HS-5 (cell line): ENCODE measurements at regions not wholly inside any gene's neighbourhood (a gene's known extent, or its start where the extent isn't known, plus 50 kb on each side); places are given as distances from the start of the nearest gene placed in this dataset.

Experiments used
- DNase-seq: peaks from one replicate; pipeline ENCODE4 v3.0.0-alpha.2; 2012; ENCODE audit warnings: low read depth

DNA sequence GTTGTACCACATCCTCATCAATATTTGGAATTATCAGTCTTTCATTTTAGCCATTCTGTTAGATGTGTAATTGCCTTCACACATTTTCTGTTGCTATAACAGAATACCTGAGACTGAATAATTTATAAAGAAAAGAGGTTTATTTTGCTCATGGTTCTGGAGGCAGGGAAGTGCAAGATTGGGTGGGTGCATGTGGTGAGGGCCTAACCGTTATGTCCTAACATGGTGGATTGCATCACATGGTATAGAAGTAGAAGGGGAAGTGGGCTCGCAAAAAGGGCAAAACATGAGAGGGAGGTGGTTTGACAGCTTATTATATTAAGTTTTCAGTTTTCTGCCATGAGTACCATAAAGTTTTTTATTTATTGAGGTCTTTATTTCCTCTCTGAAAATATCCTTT, 452.0 kb downstream of the ARL4A start:
- no peak for DNase-seq

DNA sequence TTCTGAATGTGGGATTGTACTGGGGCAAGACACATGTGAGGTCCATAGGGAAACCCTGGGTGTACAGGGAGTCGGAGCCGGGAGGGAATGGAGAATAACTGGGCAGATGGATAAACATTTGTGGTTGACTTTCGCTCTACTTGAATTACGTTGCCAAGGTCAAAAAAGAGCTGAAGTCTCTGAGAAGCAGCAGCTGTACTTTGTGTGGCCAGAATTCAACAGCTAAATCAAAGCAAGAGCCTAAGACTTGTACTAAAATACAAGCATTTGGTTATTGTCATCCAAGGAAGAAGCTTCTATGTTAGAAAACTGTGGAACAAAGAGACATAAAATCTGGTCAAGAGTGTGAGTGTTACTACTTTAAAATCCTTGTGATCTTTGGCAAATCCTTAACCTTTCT, 457.2 kb downstream of the ARL4A start:
- DNase-seq: no peak

DNA sequence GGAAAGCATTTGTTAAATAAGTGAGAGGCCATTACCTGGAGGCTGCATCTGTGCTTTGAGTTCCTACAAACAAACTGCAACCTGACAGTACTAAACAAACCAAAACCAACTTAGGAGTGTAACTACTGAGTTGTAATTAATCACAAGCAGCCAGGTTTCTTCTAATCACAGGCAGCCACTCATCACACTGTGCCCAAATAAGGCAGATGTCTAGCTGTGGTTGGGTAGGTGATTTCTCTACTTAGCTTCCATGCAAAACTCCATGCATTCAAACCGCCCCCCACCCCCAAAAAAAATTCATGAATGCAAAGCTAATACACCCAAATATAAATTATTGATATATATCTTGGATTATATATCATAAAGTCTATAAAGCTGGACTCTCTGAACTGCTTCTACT, 461.1 kb downstream of the ARL4A start:
- DNase-seq: no peak

DNA sequence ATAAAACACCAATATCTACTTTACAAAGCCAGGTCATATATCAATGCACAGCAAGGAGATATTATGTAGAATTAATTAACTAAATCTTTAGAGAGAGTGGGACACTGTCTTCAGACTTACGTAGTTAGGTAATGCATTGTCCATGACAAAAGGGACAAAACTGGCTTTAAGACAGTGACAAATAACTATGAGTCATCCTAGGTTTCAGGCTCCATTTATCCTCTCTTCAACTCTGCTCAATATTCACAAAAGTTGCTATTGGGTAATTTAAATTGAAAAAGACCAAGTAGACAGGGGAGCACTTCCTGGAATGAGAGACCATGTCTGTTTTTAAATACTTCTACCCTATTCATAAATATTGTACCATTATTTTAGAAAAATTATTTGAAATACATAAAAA, 464.5 kb downstream of the ARL4A start:
- no peak for DNase-seq

DNA sequence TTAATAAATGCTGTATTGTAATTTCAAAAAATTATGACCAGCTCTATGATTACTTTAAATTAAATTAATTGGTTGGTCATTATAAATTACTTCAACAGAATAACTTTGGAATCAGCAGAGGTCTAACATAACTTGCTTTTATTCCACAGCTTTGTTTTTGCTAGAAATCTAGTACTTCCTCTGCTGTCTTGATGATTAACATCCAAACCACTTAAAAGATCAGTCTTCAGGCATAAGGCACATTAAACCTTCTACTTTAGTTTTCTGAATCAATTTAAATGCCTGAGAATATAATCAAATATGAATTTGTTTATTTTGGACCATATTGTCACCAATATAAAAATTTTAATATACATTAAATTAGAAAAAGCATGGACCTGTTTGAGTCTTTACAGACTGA, 465.3 kb downstream of the ARL4A start:
- no peak for DNase-seq

DNA sequence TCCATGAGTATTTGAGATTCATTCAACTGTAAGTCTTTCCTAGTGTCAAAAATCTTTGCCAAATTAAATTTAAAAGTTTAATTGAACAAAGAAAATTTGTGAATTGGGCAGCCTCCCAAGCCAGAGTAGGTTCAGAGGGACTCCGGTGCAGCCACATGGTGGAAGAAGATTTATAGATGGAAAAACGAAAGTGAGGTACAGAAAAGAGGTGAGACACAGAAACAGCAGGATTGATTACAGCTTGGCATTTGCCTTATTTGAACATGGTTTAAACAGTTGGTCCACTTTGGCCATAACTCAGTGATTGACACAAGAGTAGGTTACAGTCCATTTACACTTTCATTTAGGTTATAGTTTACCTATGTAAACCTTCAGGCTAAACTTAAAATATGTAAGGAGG, 465.8 kb downstream of the ARL4A start:
- no peak for DNase-seq

DNA sequence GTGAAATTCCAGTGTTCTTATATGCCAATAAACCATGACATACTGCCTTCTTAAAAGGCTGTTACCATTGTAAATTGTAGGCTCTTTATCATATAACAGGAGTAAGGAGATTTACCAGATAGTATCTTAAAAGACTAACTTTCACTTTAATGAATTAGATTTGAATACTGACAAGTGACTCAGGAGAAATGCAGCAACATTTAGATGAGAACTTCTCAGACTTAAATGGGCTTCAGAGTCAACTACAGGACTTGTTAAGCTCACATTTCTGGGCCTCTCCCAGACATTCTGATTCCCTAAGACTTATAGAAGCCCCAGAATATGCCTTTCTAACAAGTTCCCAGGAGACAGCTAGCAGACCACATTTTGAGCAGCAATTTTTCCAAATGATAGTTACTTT, 466.3 kb downstream of the ARL4A start:
- DNase-seq: no peak

DNA sequence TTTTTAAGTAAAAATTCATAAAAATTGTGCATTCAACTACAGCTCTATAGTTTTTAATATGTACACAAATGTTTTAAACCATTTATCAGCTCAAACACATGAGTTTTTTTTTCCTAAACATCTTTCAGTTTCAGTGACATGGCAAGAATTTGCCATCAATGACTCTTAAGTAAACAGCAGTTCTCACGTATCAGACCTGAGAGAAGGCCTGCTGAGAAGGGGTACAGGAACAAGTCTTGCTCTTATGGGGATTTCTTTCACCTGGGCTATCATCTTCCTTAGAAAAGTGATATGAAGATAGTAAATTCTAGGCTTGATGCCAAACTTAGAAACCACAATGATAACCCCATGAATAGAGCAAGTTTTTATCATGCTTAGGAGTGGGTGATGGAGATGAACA, 467.8 kb downstream of the ARL4A start:
- DNase-seq: no peak

DNA sequence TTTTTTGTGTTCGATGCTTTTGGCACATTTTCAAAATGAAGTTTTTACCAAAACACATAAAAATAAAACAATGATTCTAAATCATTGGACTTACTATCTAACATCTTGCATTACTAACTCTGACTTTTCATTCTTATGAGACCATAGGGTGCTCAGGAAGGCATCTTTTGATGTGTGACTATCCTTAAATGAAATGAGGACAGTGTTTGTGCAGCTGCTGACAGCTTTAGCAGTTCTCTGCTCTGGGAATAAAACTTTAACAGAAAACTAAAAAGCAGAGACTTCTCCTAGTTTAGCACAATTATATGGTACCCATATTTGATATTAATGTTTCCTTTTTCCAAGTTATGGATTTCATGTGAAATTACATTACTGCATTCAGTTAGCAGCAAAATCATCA, 471.6 kb downstream of the ARL4A start:
- no peak for DNase-seq

DNA sequence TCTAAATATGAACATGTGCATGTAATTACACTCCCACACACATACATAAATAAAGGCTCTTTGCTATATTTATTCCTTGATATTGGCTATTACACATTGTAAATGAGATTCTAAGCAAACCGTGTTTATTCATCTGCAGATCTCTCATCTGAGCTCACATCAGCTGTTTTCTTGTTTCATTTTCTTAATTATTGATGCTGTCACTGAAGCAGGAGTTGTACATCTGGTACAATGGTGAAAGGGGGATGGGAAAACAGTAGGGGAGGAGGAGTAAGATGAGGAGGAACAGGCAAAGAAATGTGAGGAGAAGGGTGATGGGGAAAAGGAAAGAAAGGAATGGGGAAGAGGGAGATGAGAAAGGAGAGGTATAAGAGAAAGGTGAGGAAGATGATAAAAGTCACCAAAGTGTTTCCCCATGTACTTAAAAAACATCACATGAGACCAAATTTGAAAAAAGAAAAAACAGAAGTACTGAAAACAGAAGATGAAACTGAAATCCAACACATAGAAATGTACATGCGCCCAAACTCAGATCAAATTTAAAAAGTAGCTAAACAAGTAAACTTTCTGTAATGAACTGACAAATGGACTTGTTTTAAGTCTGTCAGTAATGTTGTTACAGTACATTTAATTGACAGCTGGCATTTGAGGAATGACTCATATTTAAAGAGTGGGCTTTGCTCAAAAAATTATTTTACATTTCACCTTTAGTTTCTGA, 472.2 kb downstream of the ARL4A start:
- no peak for DNase-seq

DNA sequence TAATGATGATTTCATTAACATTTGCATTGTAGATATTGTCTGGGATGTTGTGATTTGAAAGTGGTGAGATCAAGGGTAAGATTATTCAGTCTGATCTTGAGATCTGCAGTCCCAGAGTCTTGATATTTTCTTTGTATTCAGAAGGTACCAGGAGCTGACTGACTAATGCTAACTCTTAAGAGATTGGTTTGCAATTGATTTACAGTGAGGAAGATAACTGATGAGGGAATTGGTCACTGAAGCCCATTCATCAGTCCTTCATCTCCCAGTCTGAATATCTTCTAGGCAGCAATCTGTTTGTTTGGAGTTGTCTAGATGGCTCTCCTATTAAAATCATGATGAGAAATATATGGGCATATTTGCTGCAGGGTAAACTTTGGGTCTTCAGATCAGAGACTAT, 473.7 kb downstream of the ARL4A start:
- no peak for DNase-seq

DNA sequence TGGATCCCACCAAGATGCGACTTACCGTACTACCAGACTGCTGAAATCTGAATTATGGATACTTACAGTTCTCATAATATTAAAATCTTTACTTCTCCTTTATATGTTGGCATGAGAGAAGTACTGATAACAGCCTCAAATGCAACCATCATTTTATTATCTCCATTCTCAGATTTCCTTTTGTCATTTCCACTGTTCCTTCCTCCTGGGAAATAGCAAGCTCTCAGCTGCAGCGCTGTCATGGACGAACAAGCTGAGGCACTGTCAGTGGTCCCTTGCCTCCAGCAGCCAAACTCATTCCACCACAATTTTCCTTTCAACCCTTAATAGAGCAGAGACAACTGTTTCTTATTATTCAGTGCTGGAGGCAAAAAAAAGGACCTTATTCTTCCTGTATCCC, 478.4 kb downstream of the ARL4A start:
- DNase-seq: no peak

DNA sequence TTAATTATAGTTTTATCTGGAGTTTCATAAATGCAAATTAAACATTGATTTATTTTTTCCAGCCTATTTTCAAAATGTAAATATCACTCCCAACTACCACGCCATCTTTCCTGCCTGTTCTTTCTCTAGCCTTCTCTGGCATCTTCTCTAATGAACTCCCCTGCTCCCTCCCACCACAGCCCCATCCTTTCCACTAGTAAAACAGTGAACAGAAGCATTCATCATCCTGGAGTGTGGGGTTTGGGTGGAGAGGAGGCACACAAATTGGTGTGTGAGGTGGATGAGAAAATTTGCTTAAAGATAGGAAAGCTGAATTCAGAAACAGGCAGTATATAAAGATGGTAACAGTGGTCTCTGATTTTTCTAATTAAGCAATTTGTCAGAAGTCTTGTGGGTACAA, 479.4 kb downstream of the ARL4A start:
- DNase-seq: no peak

DNA sequence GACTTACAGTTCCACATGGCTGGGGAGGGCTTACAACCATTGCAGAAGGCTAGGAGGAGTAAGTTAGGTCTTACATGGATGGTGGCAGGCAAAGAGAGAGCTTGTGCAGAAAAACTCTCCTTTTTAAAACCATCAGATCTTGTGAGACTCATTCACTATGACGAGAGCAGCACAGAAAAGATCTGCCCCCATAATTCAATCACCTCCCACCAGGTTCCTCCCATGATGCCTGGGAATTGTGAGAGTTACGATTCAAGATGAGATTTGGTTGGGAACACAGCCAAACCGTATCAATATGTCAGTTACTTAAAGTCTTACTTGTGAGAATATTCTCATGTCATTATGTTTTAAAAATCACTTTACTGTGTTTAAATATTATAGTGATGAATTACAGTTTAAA, 481.9 kb downstream of the ARL4A start:
- no peak for DNase-seq

DNA sequence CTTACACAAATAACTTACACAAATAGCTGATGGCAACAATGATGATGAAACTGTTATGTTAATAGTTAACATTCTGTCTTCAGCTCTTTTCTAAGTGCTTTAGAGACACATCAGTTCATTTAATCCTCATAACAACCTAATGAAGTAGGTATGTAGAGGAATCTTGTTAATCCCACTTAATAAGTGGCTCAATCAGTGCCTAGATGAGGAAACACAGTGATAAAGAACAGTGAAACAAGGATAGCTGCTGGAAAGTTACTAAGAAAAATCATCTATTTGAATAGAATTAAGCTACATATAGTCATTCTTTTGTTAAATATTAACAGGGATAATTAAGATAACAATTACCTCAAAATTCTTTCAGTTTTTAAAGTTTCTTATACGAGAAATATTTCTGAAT, 487.6 kb downstream of the ARL4A start:
- no peak for DNase-seq

DNA sequence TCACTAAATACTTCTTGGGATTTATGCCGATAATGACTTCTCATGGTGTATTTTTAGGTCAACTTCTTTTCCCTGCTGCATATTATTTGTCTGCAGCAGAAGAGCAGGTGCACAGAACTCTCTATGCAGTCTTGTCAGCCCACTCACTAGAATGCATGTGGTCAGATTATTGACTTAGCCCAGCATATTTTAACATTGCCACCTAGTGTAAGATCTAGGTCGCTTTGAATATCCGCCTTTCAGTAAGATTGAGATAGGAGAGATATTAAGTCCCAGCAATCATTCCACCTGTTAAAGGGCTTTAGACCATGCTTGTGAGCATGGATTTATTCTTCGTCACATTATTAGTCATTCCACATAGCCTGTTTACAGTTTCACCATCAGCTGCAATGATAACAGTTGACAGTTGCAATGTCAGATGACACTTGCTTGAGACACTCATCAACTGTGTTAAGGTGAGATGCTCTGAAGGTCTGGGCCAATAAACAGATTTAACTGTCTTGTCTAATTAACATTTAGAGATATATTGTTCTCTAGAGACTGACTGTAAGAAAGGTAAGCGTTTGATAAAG, 491.7 kb downstream of the ARL4A start:
- no peak for DNase-seq

DNA sequence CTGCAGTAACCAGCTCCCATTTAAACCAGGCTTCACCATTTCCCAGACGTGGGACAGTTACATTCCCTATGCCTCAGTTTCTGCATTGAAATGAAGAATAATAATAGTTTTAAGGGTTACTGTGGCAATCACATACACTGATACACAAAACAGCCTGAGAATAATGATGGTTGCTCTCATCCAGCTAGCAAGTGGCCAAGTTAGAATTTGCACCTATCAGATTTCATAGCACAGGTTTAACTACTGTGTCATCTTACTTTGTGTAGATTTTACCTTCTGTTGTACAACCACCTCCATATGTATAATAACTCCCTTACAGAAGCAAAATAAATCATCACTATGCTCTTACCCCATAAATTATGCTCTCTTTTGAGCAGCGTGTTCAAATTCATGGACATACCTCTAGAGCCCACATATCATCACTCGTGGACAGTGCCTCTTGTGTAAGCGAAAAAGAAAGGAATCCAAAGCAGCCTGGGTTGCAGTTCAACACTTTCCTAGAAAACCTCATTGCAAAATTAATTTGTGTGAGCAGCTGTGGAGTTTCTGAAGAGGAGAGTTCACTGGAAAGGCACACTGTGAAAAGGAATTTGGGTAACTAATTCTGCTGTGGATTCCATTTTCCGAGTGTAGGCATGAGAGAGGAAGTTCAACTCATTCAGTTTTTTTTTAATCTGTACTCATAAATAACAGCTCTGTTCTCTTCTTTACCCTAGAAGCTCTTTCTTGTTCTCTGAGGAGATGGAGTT, 492.5 kb downstream of the ARL4A start:
- DNase-seq: no peak

DNA sequence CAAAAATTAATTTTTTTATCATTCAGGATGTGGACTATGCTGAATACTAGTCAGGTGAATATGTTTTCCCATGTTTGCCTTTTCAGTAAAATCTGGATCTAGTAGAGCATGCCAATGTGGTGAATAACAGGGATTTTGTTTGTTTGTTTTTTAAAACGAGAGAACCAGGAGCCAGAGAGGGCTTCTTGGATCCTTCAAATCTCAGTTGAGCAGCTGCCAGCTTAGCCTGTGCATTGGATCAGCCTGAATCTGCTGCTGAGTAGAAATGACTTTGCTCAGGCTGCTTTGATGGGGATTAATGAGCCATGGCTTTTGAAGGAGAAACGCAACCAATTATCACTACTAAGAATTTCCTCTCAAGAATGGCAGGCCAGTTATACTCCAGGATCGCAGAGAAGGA, 493.8 kb downstream of the ARL4A start:
- DNase-seq: no peak

DNA sequence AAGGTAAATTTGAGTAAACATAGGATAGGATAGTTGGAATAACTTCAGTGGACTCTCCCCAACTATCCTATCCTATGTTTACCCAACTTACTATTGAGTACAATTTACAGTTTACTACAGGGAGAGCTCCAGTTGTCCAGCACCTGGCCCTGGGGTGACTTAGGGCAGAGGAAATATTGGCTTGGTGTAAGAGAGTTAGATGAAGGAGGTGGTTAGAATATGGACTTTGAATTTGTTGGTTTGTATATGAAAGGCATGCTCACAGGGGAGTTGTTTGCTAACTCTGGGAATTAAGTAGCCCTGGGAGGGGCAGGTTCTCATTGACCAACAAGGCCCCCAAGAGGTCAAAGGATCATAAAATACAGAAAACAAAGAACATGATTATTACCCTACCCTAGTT, 497.7 kb downstream of the ARL4A start:
- DNase-seq: no peak

DNA sequence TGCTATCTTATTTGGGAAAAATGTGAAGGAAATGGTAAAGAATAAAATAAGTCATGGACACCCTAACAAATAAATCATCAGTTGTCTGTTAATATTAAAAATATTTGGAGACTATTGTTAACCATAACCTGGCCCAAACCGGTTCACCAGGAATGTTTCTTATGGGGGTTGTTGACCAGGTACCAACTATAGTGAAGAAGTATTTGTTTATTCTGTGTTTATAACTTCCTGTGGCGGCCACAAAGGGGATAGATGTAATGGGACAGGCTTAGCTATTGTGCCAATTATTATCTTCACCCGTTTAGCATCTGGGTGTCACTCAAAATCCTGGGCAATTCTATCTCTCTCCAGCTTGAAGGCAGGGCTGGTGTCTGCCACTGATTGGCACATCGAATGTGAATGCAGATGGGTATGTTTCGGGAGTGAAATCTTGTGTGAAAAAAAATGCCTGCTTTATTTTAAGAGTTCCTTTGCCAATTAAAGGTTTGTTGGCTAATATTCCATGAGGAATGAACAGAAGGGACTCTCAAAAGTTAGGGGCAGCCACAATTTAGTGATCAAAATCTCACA, 500.9 kb downstream of the ARL4A start:
- no peak for DNase-seq

DNA sequence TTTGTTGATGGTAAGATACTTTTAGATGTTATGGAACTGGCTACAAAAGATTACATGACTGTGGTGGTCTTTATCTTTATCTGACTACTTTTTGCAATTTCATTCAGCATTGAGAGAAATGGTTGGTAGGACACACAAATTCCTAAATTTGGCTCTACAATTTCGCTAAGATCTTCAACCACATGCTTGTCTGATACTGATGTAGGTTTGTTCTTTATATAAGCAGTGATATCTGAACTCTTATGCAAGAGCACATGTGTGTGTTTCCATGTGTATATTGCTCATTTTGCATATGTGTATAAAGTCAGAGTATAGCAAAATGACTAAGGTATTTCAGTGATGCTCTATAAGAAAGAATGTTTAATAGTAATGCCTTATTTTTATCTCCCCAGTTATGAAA, 501.5 kb downstream of the ARL4A start:
- no peak for DNase-seq

DNA sequence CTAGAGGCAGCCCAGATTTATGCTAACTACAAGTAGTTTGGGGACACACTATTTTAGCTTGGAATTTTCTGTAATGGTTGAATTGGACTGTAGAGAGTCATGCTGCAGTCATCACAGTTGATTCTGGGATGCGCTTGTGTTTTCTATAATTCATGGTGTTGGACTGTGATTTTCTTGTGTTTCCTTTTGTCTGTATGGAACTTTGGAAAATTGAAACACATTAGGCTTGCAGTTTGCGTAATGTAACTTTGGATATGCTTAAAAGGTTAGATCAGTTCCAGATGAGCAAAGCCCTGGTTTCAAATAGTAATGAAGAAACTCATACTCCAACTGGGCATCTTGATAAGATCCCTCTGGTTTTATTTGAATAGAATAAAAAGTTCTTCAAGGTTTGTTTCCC, 502.2 kb downstream of the ARL4A start:
- no peak for DNase-seq

DNA sequence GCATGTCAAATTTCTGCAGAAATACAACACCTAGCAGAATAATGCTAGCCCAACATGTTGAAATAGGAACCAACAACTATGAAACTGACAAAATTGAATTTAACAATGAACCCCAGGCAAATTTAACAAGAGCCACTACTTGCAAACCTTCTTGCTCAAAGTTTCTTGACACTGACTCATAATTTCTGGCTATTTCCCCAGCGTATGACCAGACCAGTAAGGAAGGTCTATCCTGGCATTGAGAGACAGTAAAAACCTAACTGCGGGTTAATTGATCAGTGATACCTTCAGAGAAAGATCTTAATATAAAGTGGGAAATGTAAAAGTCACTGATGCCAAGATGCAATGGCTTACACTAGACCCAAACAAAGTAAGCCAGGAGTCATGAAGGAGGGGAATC, 510.1 kb downstream of the ARL4A start:
- peak; percentile 37 for DNase-seq
